SK-N-SH treated with all-trans-retinoic acid at 6 μM for 48 hours (cell line): ENCODE measurements at regions not wholly inside any gene's neighbourhood (a gene's known extent, or its start where the extent isn't known, plus 50 kb on each side); places are given as distances from the start of the nearest gene placed in this dataset.
"Not testable (repeated sequence)": the region's sequence is repeated elsewhere in the genome, so short reads cannot be mapped to it uniquely, and the experiment has no call there.

ENCODE experiments used
- ARNTL ChIP-seq: fragments of 450-650 bp; formaldehyde crosslinking; IDR thresholded peaks from 2 replicates; pipeline ENCODE4 v1.5.0; 2020; ENCODE audit warnings: low read depth, mild to moderate bottlenecking, moderate library complexity, borderline replicate concordance
- OSR1 ChIP-seq: fragments of 250-450 bp; sonication (Bioruptor Pico); IDR thresholded peaks from 2 replicates; pipeline ENCODE4 v1.8.0; 2022; ENCODE audit warnings: moderate library complexity, mild to moderate bottlenecking, inconsistent platforms
- SNAI2 ChIP-seq: fragments of 250-450 bp; sonication (Bioruptor Pico); IDR thresholded peaks from 2 replicates; pipeline ENCODE4 v1.5.0; 2020; ENCODE audit warnings: mild to moderate bottlenecking, moderate library complexity
- TCF4 ChIP-seq: fragments of 250-450 bp; sonication (Bioruptor Pico); IDR thresholded peaks from 2 replicates; pipeline ENCODE4 v1.8.0; 2021; ENCODE audit warnings: mild to moderate bottlenecking, moderate library complexity, borderline replicate concordance
- ZFP3 ChIP-seq: fragments of 250-450 bp; sonication (Bioruptor Pico); IDR thresholded peaks from 2 replicates; pipeline ENCODE4 v1.5.0; 2020; ENCODE audit warnings: mild to moderate bottlenecking, moderate library complexity
- ZNF565 ChIP-seq: fragments of 450-650 bp; formaldehyde crosslinking; conservative IDR thresholded peaks from 2 replicates; pipeline ENCODE4 v1.5.0; 2020; ENCODE audit warnings: low read depth, mild to moderate bottlenecking, moderate library complexity
- TF ChIP-seq, protein P1 (sequence below): fragments of 250-450 bp; sonication (Bioruptor Pico); IDR thresholded peaks from 2 replicates; pipeline ENCODE4 v1.8.0; 2021; ENCODE audit warnings: low read depth, mild to moderate bottlenecking, moderate library complexity, borderline replicate concordance
- TF ChIP-seq, protein P2 (sequence below): fragments of 250-450 bp; sonication (Bioruptor Pico); IDR thresholded peaks from 2 replicates; pipeline ENCODE4 v1.8.0; 2020; ENCODE audit warnings: mild to moderate bottlenecking, moderate library complexity, borderline replicate concordance

DNA sequence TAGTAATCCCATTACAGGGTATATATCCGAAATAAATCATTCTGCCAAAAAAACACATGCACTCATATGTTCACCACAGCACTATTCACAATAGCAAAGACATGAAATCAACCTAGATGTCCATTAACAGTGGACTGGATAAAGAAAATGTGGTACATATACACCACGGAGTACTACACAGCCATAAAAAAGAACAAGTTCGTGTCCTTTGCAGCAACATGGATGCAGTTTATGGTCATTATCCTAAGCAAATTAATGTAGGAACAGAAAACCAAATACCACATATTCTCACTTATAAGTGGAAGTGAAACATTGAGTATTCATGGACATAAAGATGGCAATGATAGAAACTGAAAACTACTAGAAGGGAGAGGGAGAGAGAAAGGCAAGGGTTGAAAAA, 49.9 kb upstream of the CEP85L start:
- TF ChIP-seq ZFP3; TCF4 (CRISPR knock-in tag); ARNTL (CRISPR knock-in tag); OSR1 (CRISPR knock-in tag); SNAI2 (CRISPR knock-in tag); ZNF565 (CRISPR knock-in tag): not testable (repeated sequence)
- TF ChIP-seq, protein P1, sequence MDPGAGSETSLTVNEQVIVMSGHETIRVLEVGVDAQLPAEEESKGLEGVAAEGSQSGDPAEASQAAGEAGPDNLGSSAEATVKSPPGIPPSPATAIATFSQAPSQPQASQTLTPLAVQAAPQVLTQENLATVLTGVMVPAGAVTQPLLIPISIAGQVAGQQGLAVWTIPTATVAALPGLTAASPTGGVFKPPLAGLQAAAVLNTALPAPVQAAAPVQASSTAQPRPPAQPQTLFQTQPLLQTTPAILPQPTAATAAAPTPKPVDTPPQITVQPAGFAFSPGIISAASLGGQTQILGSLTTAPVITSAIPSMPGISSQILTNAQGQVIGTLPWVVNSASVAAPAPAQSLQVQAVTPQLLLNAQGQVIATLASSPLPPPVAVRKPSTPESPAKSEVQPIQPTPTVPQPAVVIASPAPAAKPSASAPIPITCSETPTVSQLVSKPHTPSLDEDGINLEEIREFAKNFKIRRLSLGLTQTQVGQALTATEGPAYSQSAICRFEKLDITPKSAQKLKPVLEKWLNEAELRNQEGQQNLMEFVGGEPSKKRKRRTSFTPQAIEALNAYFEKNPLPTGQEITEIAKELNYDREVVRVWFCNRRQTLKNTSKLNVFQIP (CRISPR knock-in tag), result not testable (repeated sequence)
- TF ChIP-seq, protein P2, sequence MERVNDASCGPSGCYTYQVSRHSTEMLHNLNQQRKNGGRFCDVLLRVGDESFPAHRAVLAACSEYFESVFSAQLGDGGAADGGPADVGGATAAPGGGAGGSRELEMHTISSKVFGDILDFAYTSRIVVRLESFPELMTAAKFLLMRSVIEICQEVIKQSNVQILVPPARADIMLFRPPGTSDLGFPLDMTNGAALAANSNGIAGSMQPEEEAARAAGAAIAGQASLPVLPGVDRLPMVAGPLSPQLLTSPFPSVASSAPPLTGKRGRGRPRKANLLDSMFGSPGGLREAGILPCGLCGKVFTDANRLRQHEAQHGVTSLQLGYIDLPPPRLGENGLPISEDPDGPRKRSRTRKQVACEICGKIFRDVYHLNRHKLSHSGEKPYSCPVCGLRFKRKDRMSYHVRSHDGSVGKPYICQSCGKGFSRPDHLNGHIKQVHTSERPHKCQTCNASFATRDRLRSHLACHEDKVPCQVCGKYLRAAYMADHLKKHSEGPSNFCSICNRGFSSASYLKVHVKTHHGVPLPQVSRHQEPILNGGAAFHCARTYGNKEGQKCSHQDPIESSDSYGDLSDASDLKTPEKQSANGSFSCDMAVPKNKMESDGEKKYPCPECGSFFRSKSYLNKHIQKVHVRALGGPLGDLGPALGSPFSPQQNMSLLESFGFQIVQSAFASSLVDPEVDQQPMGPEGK (CRISPR knock-in tag), result not testable (repeated sequence)
